A549 (cell line): ENCODE measurements at regions not wholly inside any gene's neighbourhood (a gene's known extent, or its start where the extent isn't known, plus 50 kb on each side); places are given as distances from the start of the nearest gene placed in this dataset.

ENCODE experiments used
- ATAC-seq, 2 experiments: fragments of 200-7000 bp in 1 of 2; fragments of >200 bp in 1 of 2; cut with Nextera tagmentation in 1 of 2; cut with Tn5 transposase in 1 of 2; 3 replicates each; pipeline versions ENCODE4 v1.8.0 to v1.9.1; 2018 to 2020; ENCODE audit warnings: mild to moderate bottlenecking in 1 of 2, moderate library complexity in 1 of 2
- CTCF ChIA-PET: fragments of 300-600 bp; sonication (Branson Sonifier 250); formaldehyde crosslinking; extraction: SDS; loops from one replicate; lab custom pipeline; 2021; ENCODE audit warnings: antibody characterized with exemption, inconsistent platforms; lab: Yijun Ruan, JAX
- POLR2A ChIA-PET: fragments of 350-600 bp; formaldehyde crosslinking; extraction: SDS; loops from one replicate; lab custom pipeline; 2021; ENCODE audit warnings: antibody characterized with exemption, inconsistent platforms; lab: Yijun Ruan, JAX
- DNase-seq, 2 experiments: peaks; one replicate each; pipeline versions ENCODE4 v3.0.0 to v3.0.0-alpha.2; 2011 to 2016; ENCODE audit warnings: low read depth in 1 of 2, low spot score in 1 of 2
- FAIRE-seq: peaks from 2 replicates; lab custom pipeline; 2011; peaks lifted over from hg19 to GRCh38; lab: Jason Lieb, UNC
- H3K27ac ChIP-seq, 2 experiments: fragments of >200 bp; sonication (Bioruptor Twin); formaldehyde crosslinking; 3 replicates each; pipeline ENCODE4 v1.5.1; 2016 to 2017
- H3K4me1 ChIP-seq: fragments of >200 bp; sonication (Bioruptor Twin); formaldehyde crosslinking; 3 replicates; pipeline ENCODE4 v1.6.1; 2016
- H3K4me2 ChIP-seq: fragments of >200 bp; sonication (Bioruptor Twin); formaldehyde crosslinking; 3 replicates; pipeline ENCODE4 v1.6.1; 2016
- H3K4me3 ChIP-seq: fragments of >200 bp; sonication (Bioruptor Twin); formaldehyde crosslinking; 3 replicates; pipeline ENCODE4 v1.5.1; 2016
- H3K9me3 ChIP-seq: fragments of >200 bp; sonication (Bioruptor Twin); formaldehyde crosslinking; 3 replicates; pipeline ENCODE4 v1.6.1; 2016
- BCL3 ChIP-seq: fragments of >200 bp; sonication (Bioruptor Twin); formaldehyde crosslinking; IDR thresholded peaks from 3 replicates; pipeline ENCODE4 v1.6.1; 2016
- BHLHE40 ChIP-seq: IDR thresholded peaks from 2 replicates; pipeline ENCODE4 v1.6.1; 2012; ENCODE audit warnings: low read depth, low read length, inconsistent platforms
- CBX8 ChIP-seq: fragments of 200-600 bp; sonication (generic); IDR thresholded peaks from 2 replicates; pipeline ENCODE4 v1.6.1; 2016
- EHF ChIP-seq: fragments of 250-450 bp; sonication (Bioruptor Pico); IDR thresholded peaks from 2 replicates; pipeline ENCODE4 v1.5.0; 2020; ENCODE audit warnings: mild to moderate bottlenecking
- EP300 ChIP-seq, 2 experiments: fragments of >200 bp; sonication (Bioruptor Twin); formaldehyde crosslinking; IDR thresholded peaks; 2 replicates in 1 of 2; 3 replicates in 1 of 2; pipeline ENCODE4 v1.6.1; 2016 to 2017
- FOSL2 ChIP-seq, 2 experiments: fragments of 450-650 bp in 1 of 2; fragments of >200 bp in 1 of 2; sonication (Bioruptor Twin) in 1 of 2; formaldehyde crosslinking; IDR thresholded peaks; 2 replicates each; pipeline versions ENCODE4 v1.5.0 to v1.6.1; 2016 to 2020; ENCODE audit warnings: mild to moderate bottlenecking in 1 of 2, moderate library complexity in 1 of 2
- HEYL ChIP-seq: fragments of 250-450 bp; sonication (Bioruptor Pico); IDR thresholded peaks from 2 replicates; pipeline ENCODE4 v1.8.0; 2021; ENCODE audit warnings: mild to moderate bottlenecking, moderate library complexity
- HMGXB4 ChIP-seq: fragments of 250-450 bp; sonication (Bioruptor Pico); IDR thresholded peaks from 2 replicates; pipeline ENCODE4 v1.5.0; 2021; ENCODE audit warnings: mild to moderate bottlenecking, moderate library complexity, borderline replicate concordance
- HOXA7 ChIP-seq: fragments of 250-450 bp; sonication (Bioruptor Pico); IDR thresholded peaks from 2 replicates; pipeline ENCODE4 v1.5.0; 2020; ENCODE audit warnings: mild to moderate bottlenecking, moderate library complexity
- JUNB ChIP-seq: fragments of >200 bp; sonication (Bioruptor Twin); formaldehyde crosslinking; IDR thresholded peaks from 2 replicates; pipeline ENCODE4 v1.6.1; 2016
- MAFK ChIP-seq: fragments of 450-650 bp; IDR thresholded peaks from 2 replicates; pipeline ENCODE4 v1.6.1; 2014; ENCODE audit not compliant: partially characterized antibody
- MYC ChIP-seq: IDR thresholded peaks from 2 replicates; pipeline ENCODE4 v1.6.1; 2012; ENCODE audit warnings: mild to moderate bottlenecking, inconsistent platforms, low read length, improper control_type of control experiment, borderline replicate concordance
- NPAS2 ChIP-seq: fragments of 250-450 bp; sonication (Bioruptor Pico); IDR thresholded peaks from 2 replicates; pipeline ENCODE4 v1.8.0; 2022; ENCODE audit warnings: mild to moderate bottlenecking, moderate library complexity, borderline replicate concordance
- NR3C1 ChIP-seq: fragments of >200 bp; sonication (Bioruptor Twin); formaldehyde crosslinking; IDR thresholded peaks from 3 replicates; pipeline ENCODE4 v1.6.1; 2017
- PHF8 ChIP-seq: fragments of 200-600 bp; sonication (generic); IDR thresholded peaks from 2 replicates; pipeline ENCODE4 v1.6.1; 2016; ENCODE audit warnings: low read depth, mild to moderate bottlenecking, antibody characterized with exemption, moderate library complexity, borderline replicate concordance
- REST ChIP-seq: fragments of 200-600 bp; sonication (generic); IDR thresholded peaks from 2 replicates; pipeline ENCODE4 v1.6.1; 2016; ENCODE audit warnings: antibody characterized with exemption, mild to moderate bottlenecking, moderate library complexity
- RFX5 ChIP-seq: fragments of 450-650 bp; IDR thresholded peaks from 2 replicates; pipeline ENCODE4 v1.7.1; 2014; ENCODE audit warnings: antibody characterized with exemption, mild to moderate bottlenecking, moderate library complexity
- RNF2 ChIP-seq: fragments of 200-600 bp; sonication (generic); IDR thresholded peaks from 2 replicates; pipeline ENCODE4 v1.6.1; 2016; ENCODE audit warnings: low read depth, mild to moderate bottlenecking, antibody characterized with exemption, moderate library complexity, borderline replicate concordance
- SREBF2 ChIP-seq: fragments of 450-650 bp; IDR thresholded peaks from 2 replicates; pipeline ENCODE4 v1.6.1; 2014; ENCODE audit warnings: mild to moderate bottlenecking, moderate library complexity
- ZFP36 ChIP-seq: fragments of 450-650 bp; IDR thresholded peaks from 2 replicates; pipeline ENCODE4 v1.6.1; 2014; ENCODE audit warnings: borderline replicate concordance; ENCODE audit not compliant: partially characterized antibody
- ZNF302 ChIP-seq: fragments of 250-450 bp; sonication (Bioruptor Pico); IDR thresholded peaks from 2 replicates; pipeline ENCODE4 v1.9.0; 2021; ENCODE audit warnings: inconsistent platforms, mild to moderate bottlenecking, moderate library complexity
- WGBS: methylation state at CpG from one replicate; pipeline ENCODE4 v1.1.6; 2017; ENCODE audit errors: missing lambda C conversion rate; 5-methylcytosine and 5-hydroxymethylcytosine counted together
- TF ChIP-seq, protein P1 (sequence below): IDR thresholded peaks from 2 replicates; pipeline ENCODE4 v1.6.1; 2012
- TF ChIP-seq, protein P2 (sequence below): IDR thresholded peaks from 2 replicates; pipeline ENCODE4 v1.6.1; 2012
- TF ChIP-seq, protein P3 (sequence below): fragments of 450-650 bp; IDR thresholded peaks from 2 replicates; pipeline ENCODE4 v1.6.1; 2014; ENCODE audit warnings: antibody characterized with exemption

GRCh38 chr10:110432084-110432483 is 65.6 kb upstream of the DUSP5 start:
- FAIRE-seq: no peak
- no peak overlapping the region for H3K4me2 ChIP-seq
- TF ChIP-seq, protein P1, sequence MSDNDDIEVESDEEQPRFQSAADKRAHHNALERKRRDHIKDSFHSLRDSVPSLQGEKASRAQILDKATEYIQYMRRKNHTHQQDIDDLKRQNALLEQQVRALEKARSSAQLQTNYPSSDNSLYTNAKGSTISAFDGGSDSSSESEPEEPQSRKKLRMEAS: no peak
- TF ChIP-seq HEYL (no peak), CBX8 (no peak), HOXA7 (CRISPR knock-in tag) (no peak), ZFP36 (no peak), BCL3 (no peak), RFX5 (no peak), REST (no peak), JUNB (no peak), HMGXB4 (CRISPR knock-in tag) (no peak), NR3C1 (no peak)
- TF ChIP-seq, protein P2, sequence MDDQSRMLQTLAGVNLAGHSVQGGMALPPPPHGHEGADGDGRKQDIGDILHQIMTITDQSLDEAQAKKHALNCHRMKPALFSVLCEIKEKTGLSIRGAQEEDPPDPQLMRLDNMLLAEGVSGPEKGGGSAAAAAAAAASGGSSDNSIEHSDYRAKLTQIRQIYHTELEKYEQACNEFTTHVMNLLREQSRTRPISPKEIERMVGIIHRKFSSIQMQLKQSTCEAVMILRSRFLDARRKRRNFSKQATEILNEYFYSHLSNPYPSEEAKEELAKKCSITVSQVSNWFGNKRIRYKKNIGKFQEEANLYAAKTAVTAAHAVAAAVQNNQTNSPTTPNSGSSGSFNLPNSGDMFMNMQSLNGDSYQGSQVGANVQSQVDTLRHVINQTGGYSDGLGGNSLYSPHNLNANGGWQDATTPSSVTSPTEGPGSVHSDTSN: no peak
- ATAC-seq: no peak
- H3K4me3 ChIP-seq: no peak overlapping the region
- POLR2A ChIA-PET: no interaction called here
- peaks cover 3% of the 10 kb centered on the region; the same call in 1 of the 3 replicates for H3K9me3 ChIP-seq
- CTCF ChIA-PET: interaction anchor here (0.6 to 1.2 kb wide), 2 partner anchors 14 to 67 kb away, joined by 4 to 5 read pairs; no protein-coding TSS in a partner anchor
- DNase-seq: no peak
- H3K27ac ChIP-seq: peak overlapping the region; percentile 93 to 99
- peaks cover 41% of the 10 kb centered on the region for H3K4me1 ChIP-seq
- WGBS: 83% methylated on average over 4 of the region's 4 CpGs

GRCh38 chr10:110432814-110433565 is 64.7 kb upstream of the DUSP5 start:
- peak overlapping the region; percentile 49 to 67; a peak in 2 of 6 replicates for H3K27ac ChIP-seq
- WGBS: 94% methylated on average over 4 of the region's 4 CpGs

More at GRCh38 chr10:110432814-110433565, 64.7 kb upstream of the DUSP5 start:
- ATAC-seq: no peak
- no peak overlapping the region for H3K4me2 ChIP-seq
- no peak for FAIRE-seq
- POLR2A ChIA-PET: no interaction called here
- TF ChIP-seq FOSL2 (IDR thresholded peaks at IDR 0.05) (no peak), FOSL2 (CRISPR knock-in tag; IDR thresholded peaks at IDR 0.05) (no peak), SREBF2 (no peak), EP300 (IDR thresholded peaks at IDR 0.05) (no peak), PHF8 (no peak), MAFK (no peak), NPAS2 (CRISPR knock-in tag) (no peak), RNF2 (no peak), ZNF302 (CRISPR knock-in tag) (no peak), BHLHE40 (no peak), EHF (CRISPR knock-in tag) (no peak), HEYL (no peak), NR3C1 (no peak), MYC (no peak), CBX8 (no peak)
- TF ChIP-seq, protein P3, sequence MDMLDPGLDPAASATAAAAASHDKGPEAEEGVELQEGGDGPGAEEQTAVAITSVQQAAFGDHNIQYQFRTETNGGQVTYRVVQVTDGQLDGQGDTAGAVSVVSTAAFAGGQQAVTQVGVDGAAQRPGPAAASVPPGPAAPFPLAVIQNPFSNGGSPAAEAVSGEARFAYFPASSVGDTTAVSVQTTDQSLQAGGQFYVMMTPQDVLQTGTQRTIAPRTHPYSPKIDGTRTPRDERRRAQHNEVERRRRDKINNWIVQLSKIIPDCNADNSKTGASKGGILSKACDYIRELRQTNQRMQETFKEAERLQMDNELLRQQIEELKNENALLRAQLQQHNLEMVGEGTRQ: no peak
- TF ChIP-seq, all 56 proteins: peak for 0
- no peak for DNase-seq
- peaks cover 3% of the 10 kb centered on the region; the same call in 1 of the 3 replicates for H3K9me3 ChIP-seq
- CTCF ChIA-PET: interaction anchor here (1.2 kb wide), 1 partner anchor 15 kb away, joined by 5 read pairs; no protein-coding TSS in a partner anchor
- no peak overlapping the region for H3K4me3 ChIP-seq
- peaks cover 32% of the 10 kb centered on the region for H3K4me1 ChIP-seq
